Osteocyte (in vitro differentiated cells): ENCODE measurements at regions not wholly inside any gene's neighbourhood (a gene's known extent, or its start where the extent isn't known, plus 50 kb on each side); places are given as distances from the start of the nearest gene placed in this dataset.

Source experiments
- DNase-seq: peaks from one replicate; pipeline ENCODE4 v3.0.0; 2021; ENCODE audit warnings: mixed read lengths; ENCODE audit not compliant: unreplicated experiment; ENCODE audit errors: extremely low spot score
- H3K27ac Mint-ChIP-seq: one replicate; pipeline ENCODE4 v1.8.0; 2021; ENCODE audit warnings: mild to moderate bottlenecking, mixed read lengths; ENCODE audit not compliant: unreplicated experiment
- H3K27me3 Mint-ChIP-seq: one replicate; pipeline ENCODE4 v1.8.0; 2021; ENCODE audit warnings: mixed read lengths; ENCODE audit not compliant: unreplicated experiment
- H3K36me3 Mint-ChIP-seq: one replicate; pipeline ENCODE4 v1.8.0; 2021; ENCODE audit warnings: mixed read lengths; ENCODE audit not compliant: unreplicated experiment
- H3K4me1 Mint-ChIP-seq: one replicate; pipeline ENCODE4 v1.8.0; 2021; ENCODE audit warnings: mixed read lengths; ENCODE audit not compliant: unreplicated experiment
- H3K4me3 Mint-ChIP-seq: one replicate; pipeline ENCODE4 v1.8.0; 2021; ENCODE audit warnings: mild to moderate bottlenecking, moderate library complexity, mixed read lengths; ENCODE audit not compliant: unreplicated experiment
- H3K9me3 Mint-ChIP-seq: one replicate; pipeline ENCODE4 v1.8.0; 2021; ENCODE audit warnings: mixed read lengths; ENCODE audit not compliant: unreplicated experiment
- TF ChIP-seq, protein P1 (sequence below): fragments of 200-600 bp; sonication (generic); IDR thresholded peaks from 2 replicates; pipeline ENCODE4 v1.5.0; 2021; ENCODE audit warnings: antibody characterized with exemption, mild to moderate bottlenecking, moderate library complexity

DNA sequence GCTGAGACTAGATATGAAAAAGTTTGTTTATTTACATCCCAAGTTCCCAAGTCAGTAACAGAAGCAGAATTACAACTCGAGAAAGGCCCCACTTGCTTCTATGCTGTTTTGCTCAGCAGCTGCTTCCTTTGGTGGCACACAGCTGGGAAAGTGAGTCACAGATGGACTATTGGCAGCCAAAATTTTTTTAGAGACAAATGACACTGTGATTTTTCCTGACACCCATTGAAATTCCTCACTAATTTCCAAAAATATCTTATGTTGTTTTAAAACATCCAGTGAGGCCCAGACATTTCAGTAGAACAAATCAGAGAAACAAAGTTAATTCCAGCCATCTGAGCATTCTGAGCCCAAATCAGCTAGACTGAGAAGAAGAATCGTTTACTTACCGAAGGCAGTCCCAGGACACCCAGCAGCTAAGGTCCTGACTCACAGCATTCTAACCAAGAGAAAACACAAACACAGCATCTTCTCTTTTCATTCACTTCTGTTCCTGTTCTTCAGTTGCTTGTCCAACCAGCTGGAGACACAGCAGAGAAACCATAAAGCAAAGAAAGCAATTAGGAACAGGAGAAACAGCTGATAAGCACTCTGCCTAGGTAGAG lies 188.3 kb downstream of the DAD1 start:
- no peak for DNase-seq
- peak overlapping the region; percentile 87 for H3K27ac Mint-ChIP-seq

GRCh38 chr14:22399776-22400175 lies 189.2 kb downstream of the DAD1 start:
- Mint-ChIP-seq H3K27ac (peak overlapping the region; percentile 87), H3K4me1 (peaks cover 46% of the 10 kb centered on the region), H3K9me3 (no peaks in the 10 kb centered on the region), H3K36me3 (no peaks in the 10 kb centered on the region), H3K4me3 (no peak overlapping the region), H3K27me3 (peaks cover 3% of the 10 kb centered on the region)
- TF ChIP-seq, protein P1, sequence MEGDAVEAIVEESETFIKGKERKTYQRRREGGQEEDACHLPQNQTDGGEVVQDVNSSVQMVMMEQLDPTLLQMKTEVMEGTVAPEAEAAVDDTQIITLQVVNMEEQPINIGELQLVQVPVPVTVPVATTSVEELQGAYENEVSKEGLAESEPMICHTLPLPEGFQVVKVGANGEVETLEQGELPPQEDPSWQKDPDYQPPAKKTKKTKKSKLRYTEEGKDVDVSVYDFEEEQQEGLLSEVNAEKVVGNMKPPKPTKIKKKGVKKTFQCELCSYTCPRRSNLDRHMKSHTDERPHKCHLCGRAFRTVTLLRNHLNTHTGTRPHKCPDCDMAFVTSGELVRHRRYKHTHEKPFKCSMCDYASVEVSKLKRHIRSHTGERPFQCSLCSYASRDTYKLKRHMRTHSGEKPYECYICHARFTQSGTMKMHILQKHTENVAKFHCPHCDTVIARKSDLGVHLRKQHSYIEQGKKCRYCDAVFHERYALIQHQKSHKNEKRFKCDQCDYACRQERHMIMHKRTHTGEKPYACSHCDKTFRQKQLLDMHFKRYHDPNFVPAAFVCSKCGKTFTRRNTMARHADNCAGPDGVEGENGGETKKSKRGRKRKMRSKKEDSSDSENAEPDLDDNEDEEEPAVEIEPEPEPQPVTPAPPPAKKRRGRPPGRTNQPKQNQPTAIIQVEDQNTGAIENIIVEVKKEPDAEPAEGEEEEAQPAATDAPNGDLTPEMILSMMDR, result no peak
- DNase-seq, result no peak

More for the DNA sequence above, 188.3 kb downstream of the DAD1 start:
- no peak overlapping the region for H3K4me3 Mint-ChIP-seq
- TF ChIP-seq, protein P1, result no peak
- H3K9me3 Mint-ChIP-seq, result no peaks in the 10 kb centered on the region
- no peaks in the 10 kb centered on the region for H3K27me3 Mint-ChIP-seq
- no peaks in the 10 kb centered on the region for H3K36me3 Mint-ChIP-seq
- peaks cover 48% of the 10 kb centered on the region for H3K4me1 Mint-ChIP-seq

GRCh38 chr14:22397221-22397737 lies 191.7 kb downstream of the DAD1 start:
- no peaks in the 10 kb centered on the region for H3K36me3 Mint-ChIP-seq
- TF ChIP-seq, protein P1, result no peak
- H3K9me3 Mint-ChIP-seq, result no peaks in the 10 kb centered on the region
- DNase-seq, result no peak
- H3K27me3 Mint-ChIP-seq, result peaks cover 7% of the 10 kb centered on the region
- no peak overlapping the region for H3K27ac Mint-ChIP-seq
- no peak overlapping the region for H3K4me3 Mint-ChIP-seq
- H3K4me1 Mint-ChIP-seq, result peaks cover 27% of the 10 kb centered on the region

- Mint-ChIP-seq H3K4me1 (peaks cover 19% of the 10 kb centered on the region), H3K9me3 (no peaks in the 10 kb centered on the region), H3K36me3 (no peaks in the 10 kb centered on the region), H3K4me3 (no peak overlapping the region), H3K27ac (no peak overlapping the region), H3K27me3 (peaks cover 13% of the 10 kb centered on the region)
- TF ChIP-seq, protein P1, result no peak
- no peak for DNase-seq
Measured at GRCh38 chr14:22395803-22396202, 193.2 kb downstream of the DAD1 start.

DNA sequence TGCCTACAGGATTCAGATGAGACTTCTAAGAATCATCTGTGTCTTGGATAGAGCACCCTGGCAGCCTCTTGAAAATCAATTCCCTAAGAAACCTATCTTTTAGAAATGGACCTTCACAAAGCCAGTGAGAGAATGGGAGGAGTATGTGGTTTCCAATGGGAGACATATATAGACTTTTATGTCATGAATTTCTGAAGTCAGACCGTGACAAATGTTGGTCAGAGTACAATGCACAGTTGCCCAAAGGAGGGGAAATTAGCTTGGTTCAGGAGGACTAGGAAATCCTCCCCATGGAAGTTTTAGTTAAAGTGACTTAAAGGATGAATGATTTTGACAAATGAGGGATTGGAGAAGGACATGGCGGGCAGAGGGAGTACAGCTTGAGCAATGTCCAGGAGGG lies 194.4 kb downstream of the DAD1 start:
- no peak for DNase-seq
- H3K9me3 Mint-ChIP-seq, result no peaks in the 10 kb centered on the region
- H3K4me1 Mint-ChIP-seq, result peaks cover 9% of the 10 kb centered on the region
- no peak overlapping the region for H3K27ac Mint-ChIP-seq
- TF ChIP-seq, protein P1, result no peak
- no peaks in the 10 kb centered on the region for H3K36me3 Mint-ChIP-seq
- H3K4me3 Mint-ChIP-seq, result no peak overlapping the region
- H3K27me3 Mint-ChIP-seq, result peaks cover 14% of the 10 kb centered on the region
